GM12878 (cell line): ENCODE measurements at regions not wholly inside any gene's neighbourhood (a gene's known extent, or its start where the extent isn't known, plus 50 kb on each side); places are given as distances from the start of the nearest gene placed in this dataset.

Source experiments
- ATAC-seq: fragments of 200-7000 bp; cut with Tn5 transposase; 3 replicates; pipeline ENCODE4 v1.9.1; 2020; ENCODE audit warnings: mild to moderate bottlenecking, moderate library complexity
- BruUV-seq: library from RNA; stranded (reverse); fragments of 400-500 nt; replicated peaks from 2 replicates; lab custom pipeline; 2021; lab: Mats Ljungman, UMichigan
- CTCF ChIA-PET: fragments of 300-600 bp; sonication (Branson Sonifier 250); formaldehyde crosslinking; extraction: SDS; loops from one replicate; lab custom pipeline; 2021; ENCODE audit warnings: inconsistent platforms; lab: Yijun Ruan, JAX
- POLR2A ChIA-PET: fragments of 350-600 bp; formaldehyde crosslinking; extraction: SDS; loops from one replicate; lab custom pipeline; 2021; ENCODE audit warnings: inconsistent platforms; lab: Charles Lee
- RAD21 ChIA-PET: fragments of 300-600 bp; sonication (Branson Sonifier 250); formaldehyde crosslinking; loops from one replicate; lab custom pipeline; 2023; ENCODE audit warnings: antibody characterized with exemption; ENCODE audit not compliant: unreplicated experiment; lab: Charles Lee
- SMC1A ChIA-PET: fragments of 300-600 bp; sonication (Branson Sonifier 250); formaldehyde crosslinking; loops from one replicate; lab custom pipeline; 2023; ENCODE audit not compliant: unreplicated experiment, uncharacterized antibody; lab: Charles Lee
- DNase-seq: peaks from one replicate; pipeline ENCODE4 v3.0.0-alpha.2; 2011; ENCODE audit warnings: low read depth, low spot score
- FAIRE-seq: peaks from 3 replicates; lab custom pipeline; 2011; peaks lifted over from hg19 to GRCh38; lab: Jason Lieb, UNC
- H2AFZ ChIP-seq: 2 replicates; pipeline ENCODE4 v1.6.0; 2011; ENCODE audit warnings: low read depth, low read length, control low read depth; ENCODE audit not compliant: control insufficient read depth
- H3K27ac ChIP-seq: 2 replicates; pipeline ENCODE4 v1.5.1; 2011; ENCODE audit warnings: control low read depth; ENCODE audit not compliant: control insufficient read depth, insufficient read depth
- H3K27me3 ChIP-seq, 2 experiments: replicated peaks in 1 of 2; 2 replicates each; pipeline versions ENCODE4 v1.6.0 to v1.6.1; 2011; ENCODE audit warnings: low read length in 1 of 2; ENCODE audit not compliant: control insufficient read depth in 2 of 2, insufficient read depth in 2 of 2
- H3K36me3 ChIP-seq, 2 experiments: 2 replicates each; pipeline ENCODE4 v1.5.1; 2011; ENCODE audit warnings: low read length in 1 of 2; ENCODE audit not compliant: control insufficient read depth in 2 of 2, insufficient read depth in 2 of 2
- H3K4me1 ChIP-seq: 2 replicates; pipeline ENCODE4 v1.6.1; 2011; ENCODE audit warnings: mild to moderate bottlenecking, low read length, moderate library complexity, mixed read lengths; ENCODE audit not compliant: control insufficient read depth, insufficient read depth
- H3K4me2 ChIP-seq: 2 replicates; pipeline ENCODE4 v1.6.0; 2011; ENCODE audit warnings: control low read depth; ENCODE audit not compliant: control insufficient read depth, insufficient read depth
- H3K4me3 ChIP-seq: fragments of 200-600 bp; sonication (generic); 2 replicates; pipeline ENCODE4 v1.5.1; 2016
- H3K79me2 ChIP-seq: 2 replicates; pipeline ENCODE4 v1.6.0; 2011; ENCODE audit warnings: low read length; ENCODE audit not compliant: control insufficient read depth, insufficient read depth
- H3K9ac ChIP-seq: 2 replicates; pipeline ENCODE4 v1.8.0; 2011; ENCODE audit warnings: low read length, control low read depth, mixed read lengths; ENCODE audit not compliant: control insufficient read depth, insufficient read depth
- H3K9me3 ChIP-seq: replicated peaks from 3 replicates; pipeline ENCODE4 v1.5.1; 2011; ENCODE audit warnings: mild to moderate bottlenecking, low read length; ENCODE audit not compliant: control insufficient read depth, insufficient read depth
- H4K20me1 ChIP-seq: 2 replicates; pipeline ENCODE4 v1.6.0; 2011; ENCODE audit not compliant: control insufficient read depth, insufficient read depth
- CBX3 ChIP-seq: fragments of 200-600 bp; sonication (generic); IDR thresholded peaks from 2 replicates; pipeline ENCODE4 v1.6.1; 2016; ENCODE audit warnings: low read depth, borderline replicate concordance
- CHD2 ChIP-seq: IDR thresholded peaks from 2 replicates; pipeline ENCODE4 v1.6.1; 2011; ENCODE audit warnings: low read depth, low read length, improper control_type of control experiment, borderline replicate concordance
- CREB1 ChIP-seq: IDR thresholded peaks from 2 replicates; pipeline ENCODE4 v1.6.1; 2012; ENCODE audit warnings: low read depth, mild to moderate bottlenecking, inconsistent platforms
- EED ChIP-seq: sonication (generic); IDR thresholded peaks from 2 replicates; pipeline ENCODE4 v1.6.1; 2016; ENCODE audit warnings: antibody characterized with exemption, low read depth
- EZH2 ChIP-seq: IDR thresholded peaks from 2 replicates; pipeline ENCODE4 v1.6.1; 2012; ENCODE audit warnings: low read depth, mild to moderate bottlenecking, control low read depth, inconsistent platforms, low read length, borderline replicate concordance; ENCODE audit not compliant: control insufficient read depth
- FOS ChIP-seq: IDR thresholded peaks from 3 replicates; pipeline ENCODE4 v1.6.1; 2011; ENCODE audit warnings: borderline replicate concordance; ENCODE audit not compliant: insufficient read length; ENCODE audit errors: extremely low read depth
- FOXM1 ChIP-seq: IDR thresholded peaks from 2 replicates; pipeline ENCODE4 v1.6.1; 2012; ENCODE audit warnings: low read depth, mild to moderate bottlenecking, inconsistent platforms, low read length, moderate library complexity
- GABPA ChIP-seq: IDR thresholded peaks from 2 replicates; pipeline ENCODE4 v1.6.1; 2014; ENCODE audit warnings: antibody characterized with exemption, low read depth, mild to moderate bottlenecking, inconsistent platforms
- HDGF ChIP-seq: fragments of 450-650 bp; IDR thresholded peaks from 2 replicates; pipeline ENCODE4 v1.6.1; 2016; ENCODE audit warnings: antibody characterized with exemption
- IKZF1 ChIP-seq: fragments of 450-650 bp; conservative IDR thresholded peaks from 2 replicates; pipeline ENCODE4 v1.6.1; 2017; ENCODE audit warnings: antibody characterized with exemption, mild to moderate bottlenecking
- MEF2B ChIP-seq: fragments of 450-650 bp; IDR thresholded peaks from 2 replicates; pipeline ENCODE4 v1.6.1; 2018; ENCODE audit warnings: mild to moderate bottlenecking, moderate library complexity; ENCODE audit not compliant: partially characterized antibody, poor library complexity, severe bottlenecking
- MTA3 ChIP-seq: IDR thresholded peaks from 2 replicates; pipeline ENCODE4 v1.6.1; 2012; ENCODE audit warnings: low read length, inconsistent platforms, borderline replicate concordance
- NR2C1 ChIP-seq: fragments of 450-650 bp; IDR thresholded peaks from 2 replicates; pipeline ENCODE4 v1.6.1; 2017; ENCODE audit warnings: antibody characterized with exemption, mild to moderate bottlenecking, moderate library complexity
- PAX5 ChIP-seq: IDR thresholded peaks from 2 replicates; pipeline ENCODE4 v1.6.1; 2011; ENCODE audit warnings: low read depth, low read length, borderline replicate concordance
- PML ChIP-seq: IDR thresholded peaks from 2 replicates; pipeline ENCODE4 v1.6.1; 2012; ENCODE audit warnings: low read length, inconsistent platforms
- RAD51 ChIP-seq: fragments of 450-650 bp; IDR thresholded peaks from 2 replicates; pipeline ENCODE4 v1.6.1; 2016; ENCODE audit warnings: moderate library complexity, mild to moderate bottlenecking, inconsistent platforms
- RUNX3 ChIP-seq: IDR thresholded peaks from 2 replicates; pipeline ENCODE4 v1.6.1; 2012; ENCODE audit warnings: low read length, inconsistent platforms
- SMAD5 ChIP-seq: IDR thresholded peaks from 2 replicates; pipeline ENCODE4 v1.6.1; 2016; ENCODE audit warnings: antibody characterized with exemption, low read depth
- SP1 ChIP-seq: IDR thresholded peaks from one replicate; pipeline ENCODE4 v1.6.1; 2011; ENCODE audit warnings: low read depth, low read length
- WRNIP1 ChIP-seq: IDR thresholded peaks from 2 replicates; pipeline ENCODE4 v1.6.1; 2011; ENCODE audit warnings: low read depth, low read length, improper control_type of control experiment, borderline replicate concordance
- YBX1 ChIP-seq: fragments of 450-650 bp; IDR thresholded peaks from 2 replicates; pipeline ENCODE4 v1.6.1; 2016; ENCODE audit warnings: antibody characterized with exemption
- ZBTB33 ChIP-seq: fragments of 450-650 bp; IDR thresholded peaks from 2 replicates; pipeline ENCODE4 v1.6.1; 2017; ENCODE audit warnings: mild to moderate bottlenecking
- WGBS: methylation state at CpG from one replicate; pipeline ENCODE4 v1.1.6; 2016; ENCODE audit warnings: low lambda C conversion rate; ENCODE audit not compliant: insufficient replicate concordance, insufficient coverage; ENCODE audit errors: missing lambda C conversion rate; 5-methylcytosine and 5-hydroxymethylcytosine counted together
- in situ Hi-C: fragments of 300-500 bp; cut with MboI; formaldehyde crosslinking; loops from 9 replicates; pipeline ENCODE4 v1.14.3; 2018; ENCODE audit warnings: mixed read lengths
- intact Hi-C: fragments of 100-400 bp; cut with micrococcal nuclease; formaldehyde crosslinking; loops from one replicate; pipeline ENCODE4 v1.14.2; 2022; ENCODE audit not compliant: unreplicated experiment

GRCh38 chrX:125850693-125851092, 315.4 kb downstream of the DCAF12L2 start (continued):
- no peak for TF ChIP-seq IKZF1
- TF ChIP-seq FOXM1, result no peak
- no peak for TF ChIP-seq ZBTB33
- TF ChIP-seq SP1, result no peak
- no peak for TF ChIP-seq CHD2
- TF ChIP-seq PAX5, result no peak
- no peak for TF ChIP-seq HDGF
- no peak for TF ChIP-seq RUNX3

GRCh38 chrX:125883169-125883568, 282.9 kb downstream of the DCAF12L2 start:
- H3K27ac ChIP-seq, result no peak overlapping the region
- intact Hi-C loops, result no loop called here
- 38% methylated on average over 2 of the region's 2 CpGs for WGBS
- H3K4me2 ChIP-seq, result no peak overlapping the region
- no peak overlapping the region for H3K9ac ChIP-seq
- no TSS peak for BruUV-seq
- no peaks in the 10 kb centered on the region for H3K79me2 ChIP-seq
- H2AFZ ChIP-seq, result no peak overlapping the region
- RAD21 ChIA-PET, result no interaction called here
- POLR2A ChIA-PET, result no interaction called here
- no peaks in the 10 kb centered on the region for H3K27me3 ChIP-seq
- DNase-seq (no peak), ATAC-seq (no peak), FAIRE-seq (no peak)
- CTCF ChIA-PET, result no interaction called here
- H3K36me3 ChIP-seq, result no peaks in the 10 kb centered on the region
- no peak for TF ChIP-seq IKZF1
- TF ChIP-seq PML, result no peak
- no peak for TF ChIP-seq NR2C1
- TF ChIP-seq CBX3, result no peak
- no peak for TF ChIP-seq CREB1
- TF ChIP-seq SMAD5, result no peak
- no peak for TF ChIP-seq EZH2
- TF ChIP-seq MEF2B, result no peak
- TF ChIP-seq YBX1, result no peak
- TF ChIP-seq WRNIP1, result no peak
- no peak for TF ChIP-seq GABPA
- TF ChIP-seq RAD51, result no peak
- TF ChIP-seq EED, result no peak
- TF ChIP-seq MTA3, result no peak
- no peak for TF ChIP-seq FOS
- no peaks in the 10 kb centered on the region for H3K4me1 ChIP-seq
- in situ Hi-C loops, result no loop called here
- SMC1A ChIA-PET, result no interaction called here
- H3K9me3 ChIP-seq, result no peaks in the 10 kb centered on the region; the same call in 2 of the 3 replicates
- no peak overlapping the region for H3K4me3 ChIP-seq
- no peaks in the 10 kb centered on the region for H4K20me1 ChIP-seq
